GM12891 (cell line): ENCODE measurements at regions not wholly inside any gene's neighbourhood (a gene's known extent, or its start where the extent isn't known, plus 50 kb on each side); places are given as distances from the start of the nearest gene placed in this dataset.

Experiments
- DNase-seq: peaks from one replicate; pipeline ENCODE4 v3.0.0; 2011; ENCODE audit warnings: low spot score; ENCODE audit not compliant: insufficient read length
- FAIRE-seq: peaks from 2 replicates; lab custom pipeline; 2011; peaks lifted over from hg19 to GRCh38; lab: Jason Lieb, UNC
- PAX5 ChIP-seq: IDR thresholded peaks from 2 replicates; pipeline ENCODE4 v1.6.1; 2011; ENCODE audit warnings: low read length, moderate library complexity, mild to moderate bottlenecking; ENCODE audit not compliant: insufficient read depth, severe bottlenecking
- POLR2A ChIP-seq: IDR thresholded peaks from 2 replicates; pipeline ENCODE4 v1.6.1; 2011; ENCODE audit warnings: low read depth, low read length, control low read depth
- POLR2AphosphoS5 ChIP-seq: IDR thresholded peaks from 2 replicates; pipeline ENCODE4 v1.6.1; 2011; ENCODE audit warnings: low read depth, low read length, control low read depth
- POU2F2 ChIP-seq: IDR thresholded peaks from 2 replicates; pipeline ENCODE4 v1.6.1; 2011; ENCODE audit warnings: low read depth, mild to moderate bottlenecking, control low read depth, low read length, moderate library complexity
- SPI1 ChIP-seq: IDR thresholded peaks from 2 replicates; pipeline ENCODE4 v1.6.1; 2011; ENCODE audit warnings: low read depth, low read length, control low read depth
- TAF1 ChIP-seq: IDR thresholded peaks from 2 replicates; pipeline ENCODE4 v1.6.1; 2011; ENCODE audit warnings: low read depth, low read length, control low read depth

- TF ChIP-seq POLR2A (no peak), TAF1 (no peak), POLR2AphosphoS5 (no peak), POU2F2 (no peak), SPI1 (no peak), PAX5 (no peak)
- FAIRE-seq, result no peak
- DNase-seq, result no peak
Measured at GRCh38 chr4:58209001-58209400, 1098.8 kb upstream of the IGFBP7 start.

GRCh38 chr4:58205446-58206235 lies 1095.5 kb upstream of the IGFBP7 start:
- DNase-seq (no peak), FAIRE-seq (no peak)

DNA sequence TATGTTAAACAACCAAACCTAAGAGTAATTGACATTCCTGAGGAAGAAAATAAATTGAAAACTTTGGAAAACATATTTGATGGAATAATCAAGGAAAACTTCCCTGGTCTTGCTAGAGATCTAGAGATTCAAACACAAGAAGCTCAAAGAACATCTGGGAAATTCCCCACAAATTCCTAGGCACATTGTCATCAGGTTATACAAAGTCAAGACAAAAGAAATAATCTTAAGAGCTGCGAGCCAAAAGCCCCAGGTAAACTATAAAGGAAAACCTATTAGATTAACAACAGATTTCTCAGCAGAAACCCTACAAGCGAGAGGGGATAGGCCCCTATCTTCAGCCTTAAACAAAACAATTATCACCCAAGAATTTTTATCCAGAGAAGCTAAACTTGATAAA lies 1082.0 kb upstream of the IGFBP7 start:
- no peak for TF ChIP-seq POLR2AphosphoS5
- no peak for TF ChIP-seq SPI1
- no peak for TF ChIP-seq PAX5
- TF ChIP-seq POLR2A, result no peak
- TF ChIP-seq TAF1, result no peak
- no peak for TF ChIP-seq POU2F2
- no peak for FAIRE-seq
- no peak for DNase-seq

More at GRCh38 chr4:58205446-58206235, 1095.5 kb upstream of the IGFBP7 start:
- TF ChIP-seq PAX5 (no peak), SPI1 (no peak), POU2F2 (no peak), POLR2A (no peak), POLR2AphosphoS5 (no peak), TAF1 (no peak)

- no peak for FAIRE-seq
- TF ChIP-seq POLR2A (no peak), POLR2AphosphoS5 (no peak), TAF1 (no peak), POU2F2 (no peak), SPI1 (no peak), PAX5 (no peak)
- DNase-seq, result no peak
Measured at GRCh38 chr4:58191109-58191508, 1080.9 kb upstream of the IGFBP7 start.

- TF ChIP-seq POLR2AphosphoS5, result no peak
- TF ChIP-seq POU2F2, result no peak
- no peak for TF ChIP-seq POLR2A
- TF ChIP-seq SPI1, result no peak
- TF ChIP-seq TAF1, result no peak
- no peak for TF ChIP-seq PAX5
- DNase-seq (no peak), FAIRE-seq (no peak)
Measured at GRCh38 chr4:58188316-58188715, 1078.1 kb upstream of the IGFBP7 start.

GRCh38 chr4:58175024-58175423 lies 1064.8 kb upstream of the IGFBP7 start:
- no peak for FAIRE-seq
- TF ChIP-seq POLR2A, result no peak
- TF ChIP-seq SPI1, result no peak
- TF ChIP-seq TAF1, result no peak
- TF ChIP-seq PAX5, result no peak
- TF ChIP-seq POU2F2, result no peak
- TF ChIP-seq POLR2AphosphoS5, result no peak

GRCh38 chr4:58166490-58166889 lies 1056.3 kb upstream of the IGFBP7 start:
- no peak for FAIRE-seq
- TF ChIP-seq PAX5 (no peak), SPI1 (no peak), POLR2A (no peak), POU2F2 (no peak), TAF1 (no peak), POLR2AphosphoS5 (no peak)
- DNase-seq, result no peak

More at GRCh38 chr4:58175024-58175423, 1064.8 kb upstream of the IGFBP7 start:
- no peak for DNase-seq

GRCh38 chr4:58163156-58163555 lies 1053.0 kb upstream of the IGFBP7 start:
- FAIRE-seq (no peak), DNase-seq (no peak)
- TF ChIP-seq SPI1, result no peak

- no peak for TF ChIP-seq POU2F2
- TF ChIP-seq PAX5, result no peak
- TF ChIP-seq POLR2AphosphoS5, result no peak
- TF ChIP-seq POLR2A, result no peak
- TF ChIP-seq TAF1, result no peak
- TF ChIP-seq SPI1, result no peak
- FAIRE-seq, result no peak
Measured at GRCh38 chr4:58149404-58150085, 1039.4 kb upstream of the IGFBP7 start.

DNA sequence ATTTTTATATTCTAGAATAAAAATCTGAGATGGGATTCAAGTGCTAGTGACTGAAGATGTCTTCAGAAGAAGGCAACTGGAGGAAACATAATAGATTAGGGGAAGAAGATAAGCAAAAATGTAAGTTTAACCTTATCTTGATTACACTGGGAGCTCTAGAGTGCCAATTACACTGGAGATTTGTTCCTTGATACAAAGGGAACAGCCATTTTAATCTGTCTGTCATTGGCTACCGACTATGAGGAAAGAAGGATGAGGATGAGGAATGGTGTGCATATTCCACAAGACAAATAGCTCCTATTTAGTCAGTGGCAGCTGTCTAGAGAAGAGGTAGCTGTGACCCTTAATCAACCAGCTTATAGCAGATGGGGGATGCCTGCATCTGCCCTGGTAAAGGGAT lies 1034.5 kb upstream of the IGFBP7 start:
- DNase-seq (no peak), FAIRE-seq (no peak)
- no peak for TF ChIP-seq POU2F2
- TF ChIP-seq TAF1, result no peak
- no peak for TF ChIP-seq SPI1
- TF ChIP-seq PAX5, result no peak
- TF ChIP-seq POLR2AphosphoS5, result no peak
- no peak for TF ChIP-seq POLR2A

More at GRCh38 chr4:58149404-58150085, 1039.4 kb upstream of the IGFBP7 start:
- DNase-seq, result no peak
